ENCODE measurements at regions not wholly inside any gene's neighbourhood (a gene's known extent, or its start where the extent isn't known, plus 50 kb on each side); places are given as distances from the start of the nearest gene placed in this dataset.

GRCh38 chr7:13197501-13197900 is 510.1 kb downstream of the ARL4A start:
- H3K4me3 ChIP-seq (ENCODE audit: low read depth, low read length) = no peak overlapping the region
- no peak for TF ChIP-seq CTCF (IDR thresholded peaks at IDR 0.05; ENCODE audit: low read depth, low read length)

GRCh38 chr7:13198036-13198435 is 510.6 kb downstream of the ARL4A start:
- no peak for TF ChIP-seq CTCF (IDR thresholded peaks at IDR 0.05; ENCODE audit: low read depth, low read length)
- peaks cover 9% of the 10 kb centered on the region; the same call in 1 of the 2 replicates for H3K27me3 ChIP-seq
- H3K9me3 ChIP-seq = no peaks in the 10 kb centered on the region
- DNase-seq = no peak
- no peak overlapping the region for H3K4me3 ChIP-seq (ENCODE audit: low read depth, low read length)
- no peaks in the 10 kb centered on the region for H3K36me3 ChIP-seq
- H3K4me1 ChIP-seq = no peaks in the 10 kb centered on the region

More at GRCh38 chr7:13197501-13197900, 510.1 kb downstream of the ARL4A start:
- H3K36me3 ChIP-seq = no peaks in the 10 kb centered on the region
- no peaks in the 10 kb centered on the region for H3K4me1 ChIP-seq
- DNase-seq = no peak
- H3K9me3 ChIP-seq = no peaks in the 10 kb centered on the region
- peaks cover 9% of the 10 kb centered on the region; the same call in 1 of the 2 replicates for H3K27me3 ChIP-seq

GRCh38 chr7:13198727-13199126 is 511.3 kb downstream of the ARL4A start:
- no peak for TF ChIP-seq CTCF (IDR thresholded peaks at IDR 0.05; ENCODE audit: low read depth, low read length)
- no peak overlapping the region for H3K4me3 ChIP-seq (ENCODE audit: low read depth, low read length)
- H3K36me3 ChIP-seq = no peaks in the 10 kb centered on the region
- H3K9me3 ChIP-seq = no peaks in the 10 kb centered on the region
- no peaks in the 10 kb centered on the region for H3K4me1 ChIP-seq
- H3K27me3 ChIP-seq = peaks cover 9% of the 10 kb centered on the region; the same call in 1 of the 2 replicates
- DNase-seq = no peak

GRCh38 chr7:13201628-13202027 is 514.2 kb downstream of the ARL4A start:
- H3K4me1 ChIP-seq = no peaks in the 10 kb centered on the region
- no peak overlapping the region for H3K4me3 ChIP-seq (ENCODE audit: low read depth, low read length)
- H3K27me3 ChIP-seq = peaks cover 6% of the 10 kb centered on the region; the same call in 1 of the 2 replicates
- no peak for DNase-seq
- TF ChIP-seq CTCF (IDR thresholded peaks at IDR 0.05; ENCODE audit: low read depth, low read length) = no peak
- H3K36me3 ChIP-seq = no peaks in the 10 kb centered on the region
- no peaks in the 10 kb centered on the region for H3K9me3 ChIP-seq

- no peak for TF ChIP-seq CTCF (IDR thresholded peaks at IDR 0.05; ENCODE audit: low read depth, low read length)
- Histone ChIP-seq H3K36me3 (no peaks in the 10 kb centered on the region), H3K4me3 (ENCODE audit: low read depth, low read length) (no peak overlapping the region), H3K27me3 (no peaks in the 10 kb centered on the region), H3K4me1 (no peaks in the 10 kb centered on the region), H3K9me3 (no peaks in the 10 kb centered on the region)
- no peak for DNase-seq
These were observed 530.3 kb downstream of the ARL4A start for GRCh38 chr7:13217768-13218167.

GRCh38 chr7:13225068-13225467 is 537.6 kb downstream of the ARL4A start:
- no peak overlapping the region for H3K4me3 ChIP-seq (ENCODE audit: low read depth, low read length)
- DNase-seq = no peak
- no peaks in the 10 kb centered on the region for H3K9me3 ChIP-seq
- no peaks in the 10 kb centered on the region for H3K36me3 ChIP-seq
- H3K4me1 ChIP-seq = no peaks in the 10 kb centered on the region
- no peak for TF ChIP-seq CTCF (IDR thresholded peaks at IDR 0.05; ENCODE audit: low read depth, low read length)
- H3K27me3 ChIP-seq = no peaks in the 10 kb centered on the region
